ENCODE measurements at regions not wholly inside any gene's neighbourhood (a gene's known extent, or its start where the extent isn't known, plus 50 kb on each side); places are given as distances from the start of the nearest gene placed in this dataset.

DNA sequence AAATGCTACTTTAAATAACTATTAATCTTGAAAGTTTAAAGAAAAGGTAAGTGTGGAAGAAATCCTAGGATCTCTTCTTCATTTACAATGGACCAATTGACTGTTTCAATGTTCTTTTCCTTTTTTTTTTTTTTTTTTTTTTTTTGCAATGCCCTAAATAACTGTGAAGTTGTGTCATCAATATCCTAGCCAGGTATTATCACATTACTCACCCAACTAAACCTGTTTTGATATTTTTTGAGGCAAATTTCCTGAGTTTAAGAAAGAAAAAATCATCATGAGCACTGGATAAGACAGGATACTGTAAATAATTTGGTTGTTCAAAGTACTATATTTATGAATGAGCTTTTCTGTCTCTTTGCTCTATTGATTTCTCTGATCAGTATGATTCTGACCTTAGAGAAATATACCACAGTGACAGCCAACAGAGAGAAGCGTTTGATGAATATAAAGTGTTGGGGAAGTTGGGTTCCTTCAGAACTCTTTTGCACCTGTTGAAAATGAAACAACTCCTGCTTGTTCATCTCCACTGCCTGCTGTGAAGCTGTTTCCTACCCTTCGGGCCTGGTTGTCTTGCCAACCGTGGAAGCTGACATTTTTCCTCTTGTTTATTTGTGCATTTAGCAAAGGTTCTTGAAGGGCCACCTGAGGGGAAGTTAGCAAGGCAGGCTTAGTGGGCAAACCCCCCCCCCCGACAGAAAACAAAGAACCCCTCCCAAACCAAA lies 1220.5 kb upstream of the SLC10A2 start:
- TF ChIP-seq, protein P1, sequence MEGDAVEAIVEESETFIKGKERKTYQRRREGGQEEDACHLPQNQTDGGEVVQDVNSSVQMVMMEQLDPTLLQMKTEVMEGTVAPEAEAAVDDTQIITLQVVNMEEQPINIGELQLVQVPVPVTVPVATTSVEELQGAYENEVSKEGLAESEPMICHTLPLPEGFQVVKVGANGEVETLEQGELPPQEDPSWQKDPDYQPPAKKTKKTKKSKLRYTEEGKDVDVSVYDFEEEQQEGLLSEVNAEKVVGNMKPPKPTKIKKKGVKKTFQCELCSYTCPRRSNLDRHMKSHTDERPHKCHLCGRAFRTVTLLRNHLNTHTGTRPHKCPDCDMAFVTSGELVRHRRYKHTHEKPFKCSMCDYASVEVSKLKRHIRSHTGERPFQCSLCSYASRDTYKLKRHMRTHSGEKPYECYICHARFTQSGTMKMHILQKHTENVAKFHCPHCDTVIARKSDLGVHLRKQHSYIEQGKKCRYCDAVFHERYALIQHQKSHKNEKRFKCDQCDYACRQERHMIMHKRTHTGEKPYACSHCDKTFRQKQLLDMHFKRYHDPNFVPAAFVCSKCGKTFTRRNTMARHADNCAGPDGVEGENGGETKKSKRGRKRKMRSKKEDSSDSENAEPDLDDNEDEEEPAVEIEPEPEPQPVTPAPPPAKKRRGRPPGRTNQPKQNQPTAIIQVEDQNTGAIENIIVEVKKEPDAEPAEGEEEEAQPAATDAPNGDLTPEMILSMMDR (conservative IDR thresholded peaks at IDR 0.05; ENCODE audit: low read depth, low read length) = no peak
- TF ChIP-seq EZH2 (IDR thresholded peaks at IDR 0.05; ENCODE audit: low read length, unreplicated experiment) (no peak), EZH2phosphoT487 (IDR thresholded peaks at IDR 0.05; ENCODE audit: borderline replicate concordance, low read length) (no peak)
